Osteoblast (primary cell): ENCODE measurements at regions not wholly inside any gene's neighbourhood (a gene's known extent, or its start where the extent isn't known, plus 50 kb on each side); places are given as distances from the start of the nearest gene placed in this dataset.

Experiments
- DNase-seq: peaks from one replicate; pipeline ENCODE4 v3.0.0; 2011; ENCODE audit warnings: low spot score, mixed read lengths; ENCODE audit not compliant: insufficient read length; ENCODE audit errors: missing footprints
- H2AFZ ChIP-seq: 2 replicates; pipeline ENCODE4 v1.6.0; 2011; ENCODE audit warnings: mild to moderate bottlenecking, low read length
- H3K27ac ChIP-seq: 2 replicates; pipeline ENCODE4 v1.5.1; 2011; ENCODE audit warnings: mild to moderate bottlenecking, low read depth, low read length, moderate library complexity
- H3K27me3 ChIP-seq: 2 replicates; pipeline ENCODE4 v1.6.0; 2012; ENCODE audit warnings: mild to moderate bottlenecking, control low read depth, inconsistent platforms, low read length, moderate library complexity; ENCODE audit not compliant: insufficient read depth
- H3K36me3 ChIP-seq: 2 replicates; pipeline ENCODE4 v1.5.1; 2011; ENCODE audit warnings: mild to moderate bottlenecking, low read length, control low read depth, moderate library complexity; ENCODE audit not compliant: insufficient read depth
- H3K4me1 ChIP-seq: 2 replicates; pipeline ENCODE4 v1.5.1; 2011; ENCODE audit warnings: mild to moderate bottlenecking, low read length, control low read depth, moderate library complexity; ENCODE audit not compliant: insufficient read depth
- H3K4me2 ChIP-seq: 2 replicates; pipeline ENCODE4 v1.6.0; 2011; ENCODE audit warnings: mild to moderate bottlenecking, low read length; ENCODE audit not compliant: insufficient read depth
- H3K4me3 ChIP-seq: fragments of 200-600 bp; sonication (generic); 3 replicates; pipeline ENCODE4 v1.5.1; 2012; ENCODE audit warnings: mild to moderate bottlenecking, low read length, inconsistent platforms; ENCODE audit not compliant: insufficient read depth
- H3K79me2 ChIP-seq: 2 replicates; pipeline ENCODE4 v1.6.0; 2012; ENCODE audit warnings: mild to moderate bottlenecking, low read length, control low read depth, inconsistent platforms; ENCODE audit not compliant: insufficient read depth
- H3K9me3 ChIP-seq: 2 replicates; pipeline ENCODE4 v1.5.1; 2011; ENCODE audit warnings: low read depth, low read length, control low read depth
- H4K20me1 ChIP-seq: 2 replicates; pipeline ENCODE4 v1.6.0; 2012; ENCODE audit warnings: mild to moderate bottlenecking, low read length, control low read depth; ENCODE audit not compliant: insufficient read depth
- CTCF ChIP-seq: IDR thresholded peaks from 2 replicates; pipeline ENCODE4 v1.5.1; 2011; ENCODE audit warnings: mild to moderate bottlenecking, low read depth, low read length, moderate library complexity; ENCODE audit errors: extremely low read depth

GRCh38 chr1:218817071-218817470, 356.6 kb upstream of the LYPLAL1 start:
- peaks cover 10% of the 10 kb centered on the region for H3K4me1 ChIP-seq
- H3K27ac ChIP-seq = no peak overlapping the region
- no peaks in the 10 kb centered on the region for H3K36me3 ChIP-seq
- DNase-seq = no peak
- no peaks in the 10 kb centered on the region for H3K27me3 ChIP-seq
- H3K4me3 ChIP-seq = no peak overlapping the region
- H3K9me3 ChIP-seq = no peaks in the 10 kb centered on the region
- no peaks in the 10 kb centered on the region for H3K79me2 ChIP-seq
- no peak for TF ChIP-seq CTCF
- no peak overlapping the region for H3K4me2 ChIP-seq
- no peaks in the 10 kb centered on the region for H4K20me1 ChIP-seq
- no peak overlapping the region for H2AFZ ChIP-seq

- peaks cover 8% of the 10 kb centered on the region for H3K4me1 ChIP-seq
- no peak for TF ChIP-seq CTCF
- no peaks in the 10 kb centered on the region for H3K79me2 ChIP-seq
- no peak for DNase-seq
- no peaks in the 10 kb centered on the region for H4K20me1 ChIP-seq
- H3K4me2 ChIP-seq = no peak overlapping the region
- H3K27ac ChIP-seq = no peak overlapping the region
- no peaks in the 10 kb centered on the region for H3K27me3 ChIP-seq
- H3K9me3 ChIP-seq = no peaks in the 10 kb centered on the region
- no peak overlapping the region for H2AFZ ChIP-seq
- no peak overlapping the region for H3K4me3 ChIP-seq
- H3K36me3 ChIP-seq = no peaks in the 10 kb centered on the region
Observed at GRCh38 chr1:218817691-218818465, 355.8 kb upstream of the LYPLAL1 start.

GRCh38 chr1:218823291-218823900, 350.3 kb upstream of the LYPLAL1 start:
- no peak for TF ChIP-seq CTCF
- peak overlapping the region; percentile 16 for H2AFZ ChIP-seq
- peak; percentile 23 for DNase-seq
- H3K4me1 ChIP-seq = peaks cover 13% of the 10 kb centered on the region
- no peak overlapping the region for H3K4me3 ChIP-seq
- H3K79me2 ChIP-seq = no peaks in the 10 kb centered on the region
- H3K27me3 ChIP-seq = no peaks in the 10 kb centered on the region
- no peaks in the 10 kb centered on the region for H3K36me3 ChIP-seq
- H3K27ac ChIP-seq = peak overlapping the region; percentile 70
- H3K9me3 ChIP-seq = no peaks in the 10 kb centered on the region
- H3K4me2 ChIP-seq = peak overlapping the region; percentile 27
- no peaks in the 10 kb centered on the region for H4K20me1 ChIP-seq

- Histone ChIP-seq H3K36me3 (no peaks in the 10 kb centered on the region), H3K4me1 (peaks cover 13% of the 10 kb centered on the region), H2AFZ (no peak overlapping the region), H3K79me2 (no peaks in the 10 kb centered on the region), H3K4me3 (no peak overlapping the region), H4K20me1 (no peaks in the 10 kb centered on the region), H3K27ac (no peak overlapping the region), H3K9me3 (no peaks in the 10 kb centered on the region), H3K4me2 (no peak overlapping the region), H3K27me3 (no peaks in the 10 kb centered on the region)
- no peak for TF ChIP-seq CTCF
- DNase-seq = no peak
Observed at GRCh38 chr1:218827486-218827885, 346.2 kb upstream of the LYPLAL1 start.
